ENCODE measurements at regions not wholly inside any gene's neighbourhood (a gene's known extent, or its start where the extent isn't known, plus 50 kb on each side); places are given as distances from the start of the nearest gene placed in this dataset.

- no peak for TF ChIP-seq CTCF (IDR thresholded peaks at IDR 0.05; ENCODE audit: low read depth, low read length, missing control alignments)
- H3K27me3 ChIP-seq (replicated peaks) = no peaks in the 10 kb centered on the region
- H3K27ac ChIP-seq = no peak overlapping the region
- no peak for DNase-seq
- no peaks in the 10 kb centered on the region for H3K36me3 ChIP-seq (replicated peaks)
- H3K4me3 ChIP-seq (ENCODE audit: low read depth, low read length) = no peak overlapping the region
- in situ Hi-C loops (cut with HindIII; ENCODE audit: low pct_ligation_motif_present, low sequenced_read_pairs) = no loop called here
These were observed 171.3 kb downstream of the SNCA start for GRCh38 chr4:89665662-89666061.

GRCh38 chr4:89664521-89664920, 172.4 kb downstream of the SNCA start:
- no peak for DNase-seq
- in situ Hi-C loops (cut with HindIII; ENCODE audit: low pct_ligation_motif_present, low sequenced_read_pairs) = no loop called here
- TF ChIP-seq CTCF (IDR thresholded peaks at IDR 0.05; ENCODE audit: low read depth, low read length, missing control alignments) = no peak
- Histone ChIP-seq H3K27ac (no peak overlapping the region), H3K36me3 (replicated peaks) (no peaks in the 10 kb centered on the region), H3K27me3 (replicated peaks) (no peaks in the 10 kb centered on the region), H3K4me3 (ENCODE audit: low read depth, low read length) (no peak overlapping the region)

- no peaks in the 10 kb centered on the region for H3K36me3 ChIP-seq (replicated peaks)
- TF ChIP-seq CTCF (IDR thresholded peaks at IDR 0.05; ENCODE audit: low read depth, low read length, missing control alignments) = no peak
- no peaks in the 10 kb centered on the region for H3K27me3 ChIP-seq (replicated peaks)
- in situ Hi-C loops (cut with HindIII; ENCODE audit: low pct_ligation_motif_present, low sequenced_read_pairs) = no loop called here
- H3K27ac ChIP-seq = no peak overlapping the region
- no peak overlapping the region for H3K4me3 ChIP-seq (ENCODE audit: low read depth, low read length)
- DNase-seq = peak; percentile 65
These were observed 175.6 kb downstream of the SNCA start for GRCh38 chr4:89661173-89661899.

GRCh38 chr4:89660444-89661172, 176.4 kb downstream of the SNCA start:
- Histone ChIP-seq H3K27me3 (replicated peaks) (no peaks in the 10 kb centered on the region), H3K36me3 (replicated peaks) (no peaks in the 10 kb centered on the region), H3K27ac (no peak overlapping the region), H3K4me3 (ENCODE audit: low read depth, low read length) (no peak overlapping the region)
- no peak for DNase-seq
- no peak for TF ChIP-seq CTCF (IDR thresholded peaks at IDR 0.05; ENCODE audit: low read depth, low read length, missing control alignments)
- in situ Hi-C loops (cut with HindIII; ENCODE audit: low pct_ligation_motif_present, low sequenced_read_pairs) = no loop called here

GRCh38 chr4:89658701-89659024, 178.3 kb downstream of the SNCA start:
- H3K27ac ChIP-seq = no peak overlapping the region
- no peaks in the 10 kb centered on the region for H3K36me3 ChIP-seq (replicated peaks)

More at GRCh38 chr4:89658701-89659024, 178.3 kb downstream of the SNCA start:
- Histone ChIP-seq H3K4me3 (ENCODE audit: low read depth, low read length) (no peak overlapping the region), H3K27me3 (replicated peaks) (no peaks in the 10 kb centered on the region)
- no peak for TF ChIP-seq CTCF (IDR thresholded peaks at IDR 0.05; ENCODE audit: low read depth, low read length, missing control alignments)
- in situ Hi-C loops (cut with HindIII; ENCODE audit: low pct_ligation_motif_present, low sequenced_read_pairs) = no loop called here
- no peak for DNase-seq

All from brain microvascular endothelial cell (primary cell).